ENCODE measurements at regions not wholly inside any gene's neighbourhood (a gene's known extent, or its start where the extent isn't known, plus 50 kb on each side); places are given as distances from the start of the nearest gene placed in this dataset.

GRCh38 chr13:109394311-109394988 lies 391.9 kb downstream of the IRS2 start:
- no peaks in the 10 kb centered on the region for H3K4me1 Mint-ChIP-seq
- ChIA-PET CTCF (no interaction called here), POLR2A (no interaction called here)
- no peak overlapping the region for H3K4me3 Mint-ChIP-seq
- H3K27me3 Mint-ChIP-seq, result no peaks in the 10 kb centered on the region
- H3K27ac Mint-ChIP-seq, result no peak overlapping the region
- no peaks in the 10 kb centered on the region for H3K9me3 Mint-ChIP-seq
- DNase-seq, result no peak
- H3K36me3 Mint-ChIP-seq (ENCODE audit: low read depth), result no peaks in the 10 kb centered on the region

GRCh38 chr13:109393045-109393444 lies 393.3 kb downstream of the IRS2 start:
- Mint-ChIP-seq H3K4me1 (no peaks in the 10 kb centered on the region), H3K27ac (no peak overlapping the region), H3K9me3 (no peaks in the 10 kb centered on the region), H3K4me3 (no peak overlapping the region), H3K27me3 (no peaks in the 10 kb centered on the region), H3K36me3 (ENCODE audit: low read depth) (no peaks in the 10 kb centered on the region)
- CTCF ChIA-PET, result no interaction called here
- POLR2A ChIA-PET, result no interaction called here
- DNase-seq, result no peak

GRCh38 chr13:109390391-109390790 lies 396.0 kb downstream of the IRS2 start:
- Mint-ChIP-seq H3K4me3 (no peak overlapping the region), H3K27me3 (peaks cover 2% of the 10 kb centered on the region), H3K4me1 (no peaks in the 10 kb centered on the region), H3K27ac (no peak overlapping the region), H3K9me3 (no peaks in the 10 kb centered on the region), H3K36me3 (ENCODE audit: low read depth) (no peaks in the 10 kb centered on the region)
- no peak for DNase-seq
- CTCF ChIA-PET, result no interaction called here
- POLR2A ChIA-PET, result no interaction called here

- POLR2A ChIA-PET, result no interaction called here
- no peak overlapping the region for H3K4me3 Mint-ChIP-seq
- no peaks in the 10 kb centered on the region for H3K9me3 Mint-ChIP-seq
- no peak overlapping the region for H3K27ac Mint-ChIP-seq
- DNase-seq, result no peak
- H3K27me3 Mint-ChIP-seq, result peaks cover 2% of the 10 kb centered on the region
- no peaks in the 10 kb centered on the region for H3K4me1 Mint-ChIP-seq
- H3K36me3 Mint-ChIP-seq (ENCODE audit: low read depth), result no peaks in the 10 kb centered on the region
- CTCF ChIA-PET, result no interaction called here
Observed at GRCh38 chr13:109389892-109390345, 396.5 kb downstream of the IRS2 start.

- POLR2A ChIA-PET, result no interaction called here
Observed at GRCh38 chr13:109389456-109389855, 396.9 kb downstream of the IRS2 start.

GRCh38 chr13:109387471-109387870 lies 398.9 kb downstream of the IRS2 start:
- H3K4me1 Mint-ChIP-seq, result no peaks in the 10 kb centered on the region
- peaks cover 2% of the 10 kb centered on the region for H3K27me3 Mint-ChIP-seq
- no peak for DNase-seq
- H3K9me3 Mint-ChIP-seq, result no peaks in the 10 kb centered on the region
- no peak overlapping the region for H3K27ac Mint-ChIP-seq
- H3K36me3 Mint-ChIP-seq (ENCODE audit: low read depth), result no peaks in the 10 kb centered on the region
- H3K4me3 Mint-ChIP-seq, result no peak overlapping the region
- CTCF ChIA-PET, result no interaction called here
- POLR2A ChIA-PET, result no interaction called here

More at GRCh38 chr13:109389456-109389855, 396.9 kb downstream of the IRS2 start:
- no peaks in the 10 kb centered on the region for H3K4me1 Mint-ChIP-seq
- no peaks in the 10 kb centered on the region for H3K36me3 Mint-ChIP-seq (ENCODE audit: low read depth)
- H3K27ac Mint-ChIP-seq, result no peak overlapping the region
- CTCF ChIA-PET, result no interaction called here
- H3K9me3 Mint-ChIP-seq, result no peaks in the 10 kb centered on the region
- H3K4me3 Mint-ChIP-seq, result no peak overlapping the region
- H3K27me3 Mint-ChIP-seq, result peaks cover 2% of the 10 kb centered on the region
- no peak for DNase-seq

GRCh38 chr13:109385242-109385560 lies 401.2 kb downstream of the IRS2 start:
- CTCF ChIA-PET, result no interaction called here
- Mint-ChIP-seq H3K27ac (no peak overlapping the region), H3K9me3 (no peaks in the 10 kb centered on the region), H3K4me1 (no peaks in the 10 kb centered on the region), H3K27me3 (peaks cover 2% of the 10 kb centered on the region), H3K4me3 (no peak overlapping the region), H3K36me3 (ENCODE audit: low read depth) (no peaks in the 10 kb centered on the region)
- POLR2A ChIA-PET, result no interaction called here
- no peak for DNase-seq

GRCh38 chr13:109384491-109385241 lies 401.7 kb downstream of the IRS2 start:
- no peaks in the 10 kb centered on the region for H3K9me3 Mint-ChIP-seq
- CTCF ChIA-PET, result no interaction called here
- no peaks in the 10 kb centered on the region for H3K36me3 Mint-ChIP-seq (ENCODE audit: low read depth)
- H3K4me1 Mint-ChIP-seq, result no peaks in the 10 kb centered on the region
- no peak for DNase-seq
- POLR2A ChIA-PET, result no interaction called here
- H3K4me3 Mint-ChIP-seq, result no peak overlapping the region
- peaks cover 2% of the 10 kb centered on the region for H3K27me3 Mint-ChIP-seq
- H3K27ac Mint-ChIP-seq, result no peak overlapping the region

- ChIA-PET CTCF (no interaction called here), POLR2A (no interaction called here)
- Mint-ChIP-seq H3K27me3 (peaks cover 2% of the 10 kb centered on the region), H3K4me3 (no peak overlapping the region), H3K4me1 (no peaks in the 10 kb centered on the region), H3K36me3 (ENCODE audit: low read depth) (no peaks in the 10 kb centered on the region), H3K9me3 (no peaks in the 10 kb centered on the region), H3K27ac (no peak overlapping the region)
- DNase-seq, result no peak
Observed at GRCh38 chr13:109383683-109384082, 402.7 kb downstream of the IRS2 start.

- H3K4me3 Mint-ChIP-seq, result no peak overlapping the region
- no peak overlapping the region for H3K27ac Mint-ChIP-seq
- ChIA-PET CTCF (no interaction called here), POLR2A (no interaction called here)
- no peak for DNase-seq
- H3K4me1 Mint-ChIP-seq, result no peaks in the 10 kb centered on the region
- no peaks in the 10 kb centered on the region for H3K27me3 Mint-ChIP-seq
- H3K36me3 Mint-ChIP-seq (ENCODE audit: low read depth), result no peaks in the 10 kb centered on the region
- no peaks in the 10 kb centered on the region for H3K9me3 Mint-ChIP-seq
Observed at GRCh38 chr13:109381546-109382180, 404.7 kb downstream of the IRS2 start.

- CTCF ChIA-PET, result no interaction called here
- Mint-ChIP-seq H3K9me3 (no peaks in the 10 kb centered on the region), H3K4me3 (no peak overlapping the region)
Observed at GRCh38 chr13:109380457-109380856, 405.9 kb downstream of the IRS2 start.

GRCh38 chr13:109379930-109380329 lies 406.5 kb downstream of the IRS2 start:
- Mint-ChIP-seq H3K4me1 (no peaks in the 10 kb centered on the region), H3K9me3 (no peaks in the 10 kb centered on the region), H3K36me3 (ENCODE audit: low read depth) (no peaks in the 10 kb centered on the region), H3K4me3 (no peak overlapping the region), H3K27me3 (no peaks in the 10 kb centered on the region), H3K27ac (no peak overlapping the region)
- no peak for DNase-seq
- ChIA-PET CTCF (no interaction called here), POLR2A (no interaction called here)

More at GRCh38 chr13:109380457-109380856, 405.9 kb downstream of the IRS2 start:
- no peak for DNase-seq
- no peaks in the 10 kb centered on the region for H3K27me3 Mint-ChIP-seq
- POLR2A ChIA-PET, result no interaction called here
- no peak overlapping the region for H3K27ac Mint-ChIP-seq
- no peaks in the 10 kb centered on the region for H3K36me3 Mint-ChIP-seq (ENCODE audit: low read depth)
- no peaks in the 10 kb centered on the region for H3K4me1 Mint-ChIP-seq

- Mint-ChIP-seq H3K36me3 (ENCODE audit: low read depth) (no peaks in the 10 kb centered on the region), H3K27ac (no peak overlapping the region), H3K27me3 (no peaks in the 10 kb centered on the region), H3K9me3 (no peaks in the 10 kb centered on the region), H3K4me3 (no peak overlapping the region), H3K4me1 (no peaks in the 10 kb centered on the region)
- POLR2A ChIA-PET, result no interaction called here
- no peak for DNase-seq
- CTCF ChIA-PET, result no interaction called here
Observed at GRCh38 chr13:109376936-109377335, 409.4 kb downstream of the IRS2 start.

- no peak for DNase-seq
- no peaks in the 10 kb centered on the region for H3K27me3 Mint-ChIP-seq
- no peak overlapping the region for H3K27ac Mint-ChIP-seq
- H3K4me1 Mint-ChIP-seq, result no peaks in the 10 kb centered on the region
- POLR2A ChIA-PET, result no interaction called here
- H3K4me3 Mint-ChIP-seq, result no peak overlapping the region
- H3K36me3 Mint-ChIP-seq (ENCODE audit: low read depth), result no peaks in the 10 kb centered on the region
- no peaks in the 10 kb centered on the region for H3K9me3 Mint-ChIP-seq
- CTCF ChIA-PET, result no interaction called here
Observed at GRCh38 chr13:109374609-109375200, 411.7 kb downstream of the IRS2 start.

Measured in activated CD4-positive, alpha-beta memory T cell treated with anti-CD3 and anti-CD28 coated beads, Interleukin-2, amount 10 ng/mL, durations not matched to agents 7 days and 5 days (primary cell).